IMR-90 (cell line): ENCODE measurements at regions not wholly inside any gene's neighbourhood (a gene's known extent, or its start where the extent isn't known, plus 50 kb on each side); places are given as distances from the start of the nearest gene placed in this dataset.

Experiments
- BHLHE40 ChIP-seq: fragments of 150-350 bp; IDR thresholded peaks from 2 replicates; pipeline ENCODE4 v1.6.1; 2016; ENCODE audit warnings: mild to moderate bottlenecking, low read depth, low read length
- CEBPB ChIP-seq: IDR thresholded peaks from 2 replicates; pipeline ENCODE4 v1.6.1; 2012; ENCODE audit warnings: low read depth, low read length, improper control_type of control experiment
- CHD1 ChIP-seq: IDR thresholded peaks from 2 replicates; pipeline ENCODE4 v1.6.1; 2012; ENCODE audit warnings: low read depth, low read length, improper control_type of control experiment
- CTCF ChIP-seq: conservative IDR thresholded peaks from 2 replicates; pipeline ENCODE4 v1.5.1; 2012; ENCODE audit warnings: mild to moderate bottlenecking, low read depth, low read length, improper control_type of control experiment
- ELK1 ChIP-seq: fragments of 150-350 bp; IDR thresholded peaks from 2 replicates; pipeline ENCODE4 v1.6.1; 2016; ENCODE audit warnings: low read depth, mild to moderate bottlenecking, low read length, moderate library complexity, borderline replicate concordance
- MAZ ChIP-seq: IDR thresholded peaks from 2 replicates; pipeline ENCODE4 v1.6.1; 2012; ENCODE audit warnings: low read depth, mild to moderate bottlenecking, low read length, improper control_type of control experiment, moderate library complexity, borderline replicate concordance
- MXI1 ChIP-seq: IDR thresholded peaks from 2 replicates; pipeline ENCODE4 v1.6.1; 2012; ENCODE audit warnings: low read depth, mild to moderate bottlenecking, low read length, moderate library complexity, borderline replicate concordance
- NFE2L2 ChIP-seq: fragments of 150-350 bp; IDR thresholded peaks from 2 replicates; pipeline ENCODE4 v1.6.1; 2016; ENCODE audit warnings: low read depth, mild to moderate bottlenecking, low read length
- POLR2A ChIP-seq: IDR thresholded peaks from 2 replicates; pipeline ENCODE4 v1.6.1; 2012; ENCODE audit warnings: mild to moderate bottlenecking, low read depth, low read length
- RAD21 ChIP-seq: IDR thresholded peaks from 2 replicates; pipeline ENCODE4 v1.6.1; 2012; ENCODE audit warnings: low read length, improper control_type of control experiment
- RCOR1 ChIP-seq: IDR thresholded peaks from 2 replicates; pipeline ENCODE4 v1.6.1; 2012; ENCODE audit warnings: mild to moderate bottlenecking, low read length, improper control_type of control experiment; ENCODE audit not compliant: insufficient replicate concordance
- RFX5 ChIP-seq: IDR thresholded peaks from 2 replicates; pipeline ENCODE4 v1.8.0; 2012; ENCODE audit warnings: low read depth, mild to moderate bottlenecking, low read length, moderate library complexity
- SMC3 ChIP-seq: fragments of 150-350 bp; IDR thresholded peaks from 2 replicates; pipeline ENCODE4 v1.6.1; 2016; ENCODE audit warnings: low read depth, mild to moderate bottlenecking, antibody characterized with exemption, low read length, moderate library complexity
- USF2 ChIP-seq: fragments of 150-350 bp; IDR thresholded peaks from 2 replicates; pipeline ENCODE4 v1.6.1; 2017; ENCODE audit warnings: mild to moderate bottlenecking, antibody characterized with exemption, low read length, low read depth

GRCh38 chr7:124219681-124220080 lies 186.8 kb upstream of the TMEM229A start:
- TF ChIP-seq POLR2A (no peak), MXI1 (no peak), CTCF (no peak), RCOR1 (no peak), MAZ (no peak), RAD21 (no peak), CEBPB (no peak), RFX5 (no peak), BHLHE40 (no peak), SMC3 (no peak), ELK1 (no peak), NFE2L2 (no peak), USF2 (no peak), CHD1 (no peak)
